GM12878 (cell line): ENCODE measurements at regions not wholly inside any gene's neighbourhood (a gene's known extent, or its start where the extent isn't known, plus 50 kb on each side); places are given as distances from the start of the nearest gene placed in this dataset.

ENCODE experiments used
- BACH1 ChIP-seq: fragments of 450-650 bp; IDR thresholded peaks from 2 replicates; pipeline ENCODE4 v1.6.1; 2017; ENCODE audit warnings: mild to moderate bottlenecking, borderline replicate concordance
- CUX1 ChIP-seq: IDR thresholded peaks from 2 replicates; pipeline ENCODE4 v1.6.1; 2012; ENCODE audit warnings: improper control_type of control experiment, low read depth, low read length; ENCODE audit not compliant: insufficient replicate concordance
- HDAC6 ChIP-seq: fragments of 200-600 bp; sonication (generic); IDR thresholded peaks from one replicate; pipeline ENCODE4 v1.8.0; 2017; ENCODE audit warnings: antibody characterized with exemption; ENCODE audit not compliant: unreplicated experiment
- JUNB ChIP-seq: IDR thresholded peaks from 2 replicates; pipeline ENCODE4 v1.6.1; 2016; ENCODE audit warnings: antibody characterized with exemption, mild to moderate bottlenecking
- MEF2B ChIP-seq: fragments of 450-650 bp; IDR thresholded peaks from 2 replicates; pipeline ENCODE4 v1.6.1; 2018; ENCODE audit warnings: mild to moderate bottlenecking, moderate library complexity; ENCODE audit not compliant: partially characterized antibody, poor library complexity, severe bottlenecking
- MLLT1 ChIP-seq: fragments of 450-650 bp; IDR thresholded peaks from 2 replicates; pipeline ENCODE4 v1.6.1; 2016; ENCODE audit warnings: mild to moderate bottlenecking
- MTA3 ChIP-seq: IDR thresholded peaks from 2 replicates; pipeline ENCODE4 v1.6.1; 2012; ENCODE audit warnings: low read length, inconsistent platforms, borderline replicate concordance
- NFIC ChIP-seq: IDR thresholded peaks from 2 replicates; pipeline ENCODE4 v1.6.1; 2012; ENCODE audit warnings: low read depth, mild to moderate bottlenecking, inconsistent platforms, low read length, moderate library complexity
- NR2C1 ChIP-seq: fragments of 450-650 bp; IDR thresholded peaks from 2 replicates; pipeline ENCODE4 v1.6.1; 2017; ENCODE audit warnings: antibody characterized with exemption, mild to moderate bottlenecking, moderate library complexity
- PAX5 ChIP-seq: IDR thresholded peaks from 2 replicates; pipeline ENCODE4 v1.6.1; 2011; ENCODE audit warnings: low read depth, low read length, borderline replicate concordance
- POU2F2 ChIP-seq: IDR thresholded peaks from 3 replicates; pipeline ENCODE4 v1.6.1; 2011; ENCODE audit warnings: low read depth, mild to moderate bottlenecking, low read length, borderline replicate concordance
- RAD51 ChIP-seq: fragments of 450-650 bp; IDR thresholded peaks from 2 replicates; pipeline ENCODE4 v1.6.1; 2016; ENCODE audit warnings: moderate library complexity, mild to moderate bottlenecking, inconsistent platforms
- SMARCA5 ChIP-seq: fragments of 450-650 bp; IDR thresholded peaks from 2 replicates; pipeline ENCODE4 v1.6.1; 2017; ENCODE audit warnings: mild to moderate bottlenecking
- SMC3 ChIP-seq: IDR thresholded peaks from 2 replicates; pipeline ENCODE4 v1.6.1; 2011; ENCODE audit warnings: low read length, improper control_type of control experiment, borderline replicate concordance
- USF2 ChIP-seq: IDR thresholded peaks from 2 replicates; pipeline ENCODE4 v1.6.1; 2011; ENCODE audit warnings: low read depth, low read length, improper control_type of control experiment, borderline replicate concordance
- WRNIP1 ChIP-seq: IDR thresholded peaks from 2 replicates; pipeline ENCODE4 v1.6.1; 2011; ENCODE audit warnings: low read depth, low read length, improper control_type of control experiment, borderline replicate concordance
- ZBTB33 ChIP-seq: fragments of 450-650 bp; IDR thresholded peaks from 2 replicates; pipeline ENCODE4 v1.6.1; 2017; ENCODE audit warnings: mild to moderate bottlenecking
- ZNF687 ChIP-seq: fragments of 450-650 bp; IDR thresholded peaks from 2 replicates; pipeline ENCODE4 v1.6.1; 2017; ENCODE audit warnings: mild to moderate bottlenecking, moderate library complexity

GRCh38 chr11:134500621-134501020 is 88.6 kb upstream of the B3GAT1 start (continued):
- TF ChIP-seq CUX1 (no peak), WRNIP1 (no peak), USF2 (no peak), NFIC (no peak), ZNF687 (no peak), SMARCA5 (no peak), SMC3 (no peak), ZBTB33 (no peak), MLLT1 (no peak), RAD51 (no peak), POU2F2 (no peak), JUNB (no peak), MTA3 (no peak), BACH1 (no peak), MEF2B (no peak), PAX5 (no peak), NR2C1 (no peak), HDAC6 (no peak)
